ENCODE measurements at regions not wholly inside any gene's neighbourhood (a gene's known extent, or its start where the extent isn't known, plus 50 kb on each side); places are given as distances from the start of the nearest gene placed in this dataset.

- no peak for TF ChIP-seq POLR2A (IDR thresholded peaks at IDR 0.05)
- TF ChIP-seq POLR2AphosphoS5 (IDR thresholded peaks at IDR 0.05) = no peak
- no peak for TF ChIP-seq CTCF (IDR thresholded peaks at IDR 0.05)
Observed at GRCh38 chr9:89922099-89922498, 317.3 kb downstream of the GADD45G start.

Data from breast epithelium (tissue), 3 donors.